HG02759 (cell line): ENCODE measurements at regions not wholly inside any gene's neighbourhood (a gene's known extent, or its start where the extent isn't known, plus 50 kb on each side); places are given as distances from the start of the nearest gene placed in this dataset.
"Not testable (repeated sequence)": the region's sequence is repeated elsewhere in the genome, so short reads cannot be mapped to it uniquely, and the experiment has no call there.

ENCODE experiments used
- ATAC-seq: cut with Tn5 transposase; IDR thresholded peaks from one replicate; pipeline ENCODE4 v1.9.1; 2021; ENCODE audit warnings: mild to moderate bottlenecking, moderate library complexity; ENCODE audit not compliant: unreplicated experiment

DNA sequence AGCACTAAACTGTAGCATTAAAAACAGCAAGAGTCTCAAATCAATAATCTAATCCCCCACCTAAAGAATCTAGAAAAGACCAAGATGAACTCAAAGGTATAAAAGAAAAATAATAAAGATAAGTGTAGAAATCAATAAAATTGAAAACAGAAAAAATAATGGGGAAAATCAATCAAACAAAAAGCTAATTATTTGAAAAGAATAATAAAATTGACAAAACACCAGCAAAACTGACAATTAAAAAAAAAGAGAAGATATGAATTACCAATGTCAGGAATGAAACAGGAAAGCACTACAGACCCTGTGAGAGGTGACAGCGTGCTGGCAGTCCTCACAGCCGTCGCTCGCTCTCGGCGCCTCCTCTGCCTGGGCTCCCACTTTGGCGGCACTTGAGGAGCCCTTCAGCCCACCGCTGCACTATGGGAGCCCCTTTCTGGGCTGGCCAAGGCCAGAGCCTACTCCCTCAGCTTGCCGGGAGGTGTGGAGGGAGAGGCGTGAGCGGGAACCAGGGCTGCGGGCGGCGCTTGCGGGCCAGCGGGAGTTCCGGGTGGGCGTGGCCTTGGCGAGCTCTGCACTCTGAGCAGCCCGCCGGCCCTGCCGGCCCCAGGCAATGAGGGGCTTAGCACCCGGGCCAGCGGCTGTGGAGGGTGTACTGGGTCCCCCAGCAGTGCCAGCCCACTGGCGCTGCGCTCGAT is 105.3 kb upstream of the HEY2 start:
- ATAC-seq = not testable (repeated sequence)

DNA sequence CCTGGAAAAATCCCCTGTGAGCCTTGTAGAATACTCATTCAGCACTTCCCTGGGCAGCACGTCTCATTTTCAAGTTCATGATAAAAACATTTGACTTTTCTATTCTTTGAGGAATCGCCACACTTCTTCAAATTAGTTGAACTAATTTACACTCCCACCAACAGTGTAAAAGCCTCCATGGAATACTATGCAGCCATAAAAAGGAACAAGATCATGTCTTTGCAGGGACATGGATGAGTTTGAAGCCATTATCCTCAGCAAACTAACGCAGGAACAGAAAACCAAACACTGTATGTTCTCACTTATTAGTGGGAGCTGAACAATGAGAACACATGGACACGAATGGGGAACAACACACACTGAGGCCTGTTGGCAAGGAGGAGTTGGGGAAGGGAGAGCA is 102.0 kb upstream of the HEY2 start:
- no peak for ATAC-seq

DNA sequence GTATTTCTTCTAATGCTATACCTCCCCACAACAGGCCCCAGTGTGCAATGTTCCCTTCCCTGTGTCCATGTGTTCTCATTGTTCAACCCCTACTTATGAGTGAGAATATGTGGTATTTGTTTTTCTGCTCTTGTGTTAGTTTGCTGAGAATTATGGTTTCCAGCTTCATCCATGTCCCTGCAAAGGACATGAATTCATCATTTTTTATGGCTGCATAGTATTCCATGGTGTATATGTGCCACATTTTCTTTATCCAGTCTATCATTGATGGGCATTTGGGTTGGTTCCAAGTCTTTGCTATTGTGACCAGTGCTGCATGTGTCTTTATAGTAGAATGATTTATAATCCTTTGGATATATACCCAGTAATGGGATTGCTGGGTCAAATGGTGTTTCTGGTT is 95.7 kb upstream of the HEY2 start:
- ATAC-seq = not testable (repeated sequence)

DNA sequence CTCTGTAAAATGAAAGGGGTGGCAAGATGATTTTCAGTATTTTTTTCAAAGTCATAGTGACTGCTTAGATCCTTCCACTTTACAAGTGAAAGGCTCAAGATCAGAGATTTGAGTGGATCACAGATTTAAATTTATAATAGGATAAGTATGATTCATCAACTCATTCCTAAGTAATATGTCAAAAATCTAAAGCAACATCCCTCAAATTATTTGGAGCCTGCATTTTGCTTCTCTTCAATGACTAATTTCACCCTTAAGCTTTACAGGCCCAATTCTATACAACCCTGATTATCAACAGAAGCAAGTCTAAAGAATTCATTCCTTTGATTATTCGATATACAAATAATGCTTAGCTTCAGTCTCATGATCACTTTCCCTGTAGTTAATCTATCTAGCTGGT is 93.9 kb upstream of the HEY2 start:
- no peak for ATAC-seq

DNA sequence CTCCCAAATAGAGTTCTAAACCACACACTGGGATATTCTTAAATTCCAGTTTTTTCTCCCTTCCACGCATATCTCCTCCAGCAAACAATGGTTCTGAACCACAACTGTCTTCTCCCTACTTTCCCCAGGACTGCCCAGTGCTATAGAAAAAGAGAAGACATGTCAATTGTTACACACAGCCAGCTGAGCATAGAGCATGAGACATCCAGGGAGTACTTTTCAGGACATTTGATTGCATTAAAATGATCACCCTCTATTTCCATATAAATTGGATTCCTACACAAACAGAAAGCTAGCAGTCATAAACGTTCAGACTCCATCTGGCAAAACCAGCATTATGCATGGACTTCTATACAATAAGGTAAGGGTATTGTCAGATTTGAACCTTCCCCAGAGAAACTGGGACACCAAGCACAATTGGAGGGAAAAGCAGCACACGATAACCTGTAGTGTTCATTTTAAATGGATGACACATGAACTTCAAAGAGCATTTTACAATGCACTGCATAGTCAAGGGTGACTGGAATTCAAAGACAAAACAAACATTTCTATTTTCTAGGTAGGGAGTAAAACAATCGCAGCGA is 93.1 kb upstream of the HEY2 start:
- no peak for ATAC-seq

DNA sequence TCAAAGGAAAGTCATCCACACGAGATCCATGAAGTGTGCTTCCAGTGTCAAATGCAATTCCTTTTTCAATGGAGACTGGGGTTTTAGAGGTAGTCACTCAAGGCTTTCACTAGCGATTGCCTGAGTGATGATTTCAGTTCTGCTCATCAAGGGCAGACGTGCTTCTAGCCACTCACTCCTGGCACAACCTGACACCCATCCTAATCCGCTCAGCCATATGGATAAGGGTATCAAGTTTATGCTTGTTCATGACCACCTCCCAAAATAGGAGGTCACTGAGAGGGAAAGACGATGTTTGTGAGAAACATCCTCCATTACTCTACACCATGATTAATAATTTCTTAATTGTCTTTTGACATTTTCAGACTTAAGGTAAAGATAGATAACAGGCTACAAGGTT is 91.3 kb upstream of the HEY2 start:
- ATAC-seq = no peak

DNA sequence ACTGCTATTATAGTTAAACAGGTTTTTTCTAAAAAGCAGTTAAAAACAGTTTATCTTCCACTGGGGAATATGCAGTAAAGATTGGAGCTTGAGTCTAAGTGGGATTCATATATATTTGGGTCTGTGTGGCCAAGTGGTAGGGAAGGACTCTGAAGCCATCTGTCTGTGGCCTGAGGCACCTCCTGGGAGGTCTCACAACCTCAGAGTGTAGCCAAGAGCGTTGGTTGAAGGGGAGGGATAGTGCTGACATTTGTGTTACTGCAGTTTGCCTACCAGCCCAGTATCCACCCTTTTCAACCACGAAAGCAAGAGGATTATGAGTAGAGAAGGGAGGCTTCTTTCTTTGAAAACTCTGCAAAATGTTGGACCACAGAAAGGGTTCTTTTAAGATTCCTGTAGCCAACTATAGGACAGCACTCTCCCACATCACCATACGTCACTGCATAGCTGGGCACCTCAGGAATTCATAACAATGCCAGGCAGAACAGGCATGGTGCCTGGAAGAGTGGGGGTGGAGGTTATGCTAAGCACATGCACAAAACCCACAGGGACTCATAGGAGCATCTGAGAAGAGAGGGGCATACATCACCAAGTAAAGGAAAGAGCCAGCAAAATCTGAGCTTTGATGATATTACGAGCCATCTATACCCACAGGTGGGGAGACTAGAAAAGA is 90.5 kb upstream of the HEY2 start:
- no peak for ATAC-seq

DNA sequence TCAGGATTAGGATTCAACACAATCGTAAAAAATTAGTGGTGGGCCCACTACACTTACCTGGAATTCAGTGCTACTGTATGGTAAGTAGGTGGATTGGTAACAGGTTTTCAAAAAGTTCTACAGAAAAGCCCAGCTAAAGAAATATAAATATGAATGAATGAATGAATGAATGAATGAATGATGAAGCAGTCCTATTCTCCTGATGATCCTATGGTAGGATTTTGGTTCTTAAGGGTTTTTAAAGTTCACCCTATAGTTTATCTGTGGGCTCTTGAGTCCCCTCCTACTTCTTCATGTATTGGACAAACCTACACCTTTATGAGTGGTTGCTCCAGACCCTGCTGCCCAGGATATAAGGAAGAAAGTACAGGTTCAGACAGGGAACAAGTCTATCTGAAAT is 89.5 kb upstream of the HEY2 start:
- ATAC-seq = no peak

DNA sequence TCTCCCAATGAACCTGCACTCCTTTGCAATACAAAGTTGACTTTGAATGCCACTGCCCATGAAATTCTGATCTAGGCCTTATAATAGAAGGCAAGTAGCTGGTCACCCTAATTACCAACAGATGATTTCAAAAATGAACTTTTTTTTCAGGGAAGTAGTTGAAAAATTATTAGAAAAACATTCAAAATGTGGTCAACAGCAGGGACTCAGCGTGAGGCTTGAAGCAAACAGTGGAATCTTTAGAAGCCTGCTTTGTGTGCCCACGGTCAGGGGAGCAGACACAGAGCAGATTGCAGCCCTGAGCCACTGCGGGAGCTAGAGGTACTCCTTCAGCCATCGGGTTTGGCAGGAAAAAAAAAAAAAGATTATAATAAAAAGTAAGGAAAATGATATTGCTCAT is 87.1 kb upstream of the HEY2 start:
- no peak for ATAC-seq

DNA sequence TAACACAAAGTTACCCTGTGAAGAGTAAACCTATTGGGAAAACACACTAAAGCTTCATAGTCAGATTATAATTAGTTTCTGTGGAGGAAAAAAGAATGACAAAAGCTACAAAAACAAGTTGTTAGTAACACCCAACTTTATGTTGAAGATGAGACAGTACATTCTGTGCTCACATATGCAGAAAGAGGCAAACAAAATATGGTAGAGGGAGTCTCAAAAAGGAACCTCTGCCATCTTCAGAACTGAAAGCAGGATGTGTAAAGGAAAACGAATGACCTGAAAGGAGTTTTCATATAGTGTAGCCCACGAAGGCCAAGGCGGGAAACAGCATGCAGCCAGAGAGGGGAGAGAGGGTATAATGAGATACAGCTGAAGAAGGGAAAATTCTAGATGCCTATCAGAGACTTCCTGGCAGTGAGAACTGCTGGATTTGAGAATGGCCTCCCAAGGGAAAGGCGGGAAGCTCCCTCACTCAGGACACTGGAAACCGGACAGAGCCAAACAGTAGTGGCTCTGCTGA is 84.1 kb upstream of the HEY2 start:
- ATAC-seq = no peak

DNA sequence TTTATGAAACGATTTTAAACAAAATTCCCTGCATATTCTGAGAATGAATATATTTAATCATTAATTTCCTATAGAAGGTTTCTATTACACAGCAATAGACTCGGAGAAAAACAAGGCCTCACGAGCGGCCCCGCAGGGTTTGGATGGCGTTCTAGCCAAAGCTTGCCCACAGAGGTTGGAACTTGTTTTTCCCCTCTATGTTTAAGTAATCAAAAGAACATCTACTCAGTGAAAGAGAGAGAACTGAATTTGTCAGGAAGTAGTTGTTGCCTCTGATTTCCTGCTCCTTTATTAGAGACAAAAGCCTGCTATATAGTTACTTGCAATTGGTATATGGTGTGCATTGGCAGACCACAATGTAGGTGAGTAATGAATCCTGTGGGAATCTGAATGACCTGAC is 82.1 kb upstream of the HEY2 start:
- ATAC-seq = no peak

DNA sequence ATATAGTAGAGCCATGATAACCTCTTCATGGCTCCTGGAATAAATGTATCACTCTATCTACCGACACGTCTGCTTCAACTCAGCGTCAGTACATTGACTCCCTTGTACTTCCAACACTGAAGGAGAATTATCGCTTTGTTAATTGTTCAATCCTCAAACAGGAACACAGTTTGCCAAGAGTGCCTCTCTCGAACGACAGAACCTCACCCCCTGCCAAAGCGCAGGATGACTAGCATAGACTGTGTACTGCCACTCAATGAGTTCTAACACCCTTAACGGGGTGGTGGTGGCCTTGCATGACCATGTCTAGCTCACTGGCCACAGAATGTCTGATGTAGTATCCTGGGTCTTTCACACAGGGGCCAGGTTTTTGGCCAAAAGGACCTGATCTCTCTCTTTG is 81.4 kb upstream of the HEY2 start:
- ATAC-seq = no peak

DNA sequence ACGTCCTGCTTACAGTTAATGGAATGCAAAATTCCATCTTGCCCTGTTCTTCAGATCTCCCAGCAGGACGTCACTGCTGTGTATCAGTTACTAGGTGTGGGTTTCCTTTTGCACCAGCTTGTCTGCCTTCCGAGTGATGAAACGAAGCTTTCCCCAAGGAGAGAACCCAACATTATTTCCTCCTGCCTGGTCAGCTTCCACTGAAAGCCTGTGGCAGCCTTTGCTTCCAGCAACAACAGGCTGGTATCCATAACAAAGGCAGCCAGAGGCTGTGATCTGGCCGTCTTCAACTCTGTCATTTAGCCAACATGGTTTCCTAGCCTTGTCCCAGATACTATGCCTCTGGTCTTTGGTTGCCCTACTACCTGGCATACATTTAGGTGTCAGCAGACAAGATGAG is 78.9 kb upstream of the HEY2 start:
- no peak for ATAC-seq

DNA sequence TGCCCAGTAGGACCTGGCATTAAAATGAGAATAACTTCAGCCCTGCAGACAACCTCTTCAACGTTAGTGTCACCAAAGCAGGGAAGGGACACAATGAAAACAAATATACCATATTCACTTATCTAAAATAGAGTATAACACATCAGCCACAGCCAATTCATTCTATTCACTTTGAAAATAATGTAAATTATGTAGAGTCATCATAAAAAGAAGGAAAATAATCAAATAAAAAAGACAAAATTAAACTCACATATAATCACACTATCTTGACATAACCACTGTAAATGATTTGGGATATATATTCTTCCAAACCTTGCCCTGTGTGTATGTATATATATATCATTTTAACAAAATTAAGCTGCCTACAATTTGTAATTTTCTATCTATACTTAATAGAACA is 78.1 kb upstream of the HEY2 start:
- ATAC-seq = no peak

DNA sequence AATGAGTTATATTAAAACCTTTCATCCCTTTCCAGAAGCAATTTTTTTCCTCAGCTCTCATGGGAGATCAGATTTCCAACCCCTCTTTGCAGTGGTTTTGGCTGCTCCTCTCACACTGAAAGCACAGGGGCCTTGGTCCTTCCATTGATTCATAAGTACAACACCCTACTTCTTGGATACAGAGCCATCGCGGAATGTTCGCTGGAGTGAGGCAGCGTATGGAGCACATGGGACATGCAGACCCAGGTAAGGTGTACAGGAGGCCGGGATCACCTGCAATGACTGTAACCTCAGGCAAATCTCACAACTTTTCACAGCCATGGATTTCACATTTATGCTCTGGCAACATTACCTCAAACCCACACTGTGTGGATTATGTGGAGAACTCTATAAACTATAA is 75.2 kb upstream of the HEY2 start:
- no peak for ATAC-seq

DNA sequence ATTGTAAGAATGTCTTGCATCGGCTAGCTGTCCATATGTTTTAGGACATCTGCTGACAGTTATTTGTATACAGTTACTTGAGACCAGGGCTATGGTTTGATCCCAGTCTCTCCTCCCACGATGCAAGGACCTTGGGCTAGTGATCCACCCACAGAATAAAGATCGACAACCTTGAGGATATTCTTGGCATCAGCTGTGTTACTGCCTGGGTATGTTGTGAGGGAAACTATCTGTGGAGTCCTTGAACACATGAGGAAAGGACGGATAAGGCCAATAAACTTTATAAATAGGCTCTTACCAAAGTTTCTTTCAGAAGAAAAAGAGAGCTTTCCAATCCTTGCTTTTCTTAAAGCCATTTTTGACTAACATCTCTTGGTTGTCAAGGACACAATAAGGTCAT is 70.8 kb upstream of the HEY2 start:
- no peak for ATAC-seq

DNA sequence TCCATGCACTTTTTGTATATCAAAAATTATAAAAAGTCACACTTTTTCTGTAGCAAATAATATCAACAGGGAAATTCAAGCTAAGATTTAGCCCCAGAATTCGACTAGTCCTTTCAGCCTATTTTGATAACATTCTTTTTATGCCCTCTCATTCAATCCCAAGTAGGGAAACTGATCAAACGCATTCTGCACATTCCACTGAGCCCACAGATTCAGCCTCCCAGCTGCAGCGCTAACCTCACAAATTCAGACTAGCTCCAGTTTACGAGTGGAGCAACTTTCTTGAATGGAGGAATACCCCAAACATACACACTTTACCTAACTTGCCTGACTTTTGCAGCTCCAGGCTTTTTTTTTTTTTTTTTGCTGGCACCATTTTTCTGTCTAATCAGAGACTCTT is 70.3 kb upstream of the HEY2 start:
- ATAC-seq = no peak

DNA sequence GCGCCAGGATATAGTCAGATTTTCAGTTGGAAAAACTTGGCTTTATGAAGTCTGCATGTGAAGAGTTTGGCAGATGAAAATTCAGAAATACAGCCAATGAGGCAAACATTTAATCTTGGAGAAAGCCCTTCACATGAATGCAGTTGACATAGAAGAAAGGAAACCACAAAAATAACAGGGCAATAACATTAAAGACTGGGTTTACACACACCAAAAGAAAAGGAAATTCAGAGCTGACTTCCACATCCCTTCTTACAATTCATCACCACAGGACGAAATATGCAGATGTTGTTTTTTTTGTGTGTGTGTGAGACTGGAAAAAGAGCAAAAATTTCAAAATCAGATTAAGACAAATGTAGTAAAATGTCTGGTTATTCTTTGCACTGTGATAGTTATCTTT is 69.8 kb upstream of the HEY2 start:
- no peak for ATAC-seq

DNA sequence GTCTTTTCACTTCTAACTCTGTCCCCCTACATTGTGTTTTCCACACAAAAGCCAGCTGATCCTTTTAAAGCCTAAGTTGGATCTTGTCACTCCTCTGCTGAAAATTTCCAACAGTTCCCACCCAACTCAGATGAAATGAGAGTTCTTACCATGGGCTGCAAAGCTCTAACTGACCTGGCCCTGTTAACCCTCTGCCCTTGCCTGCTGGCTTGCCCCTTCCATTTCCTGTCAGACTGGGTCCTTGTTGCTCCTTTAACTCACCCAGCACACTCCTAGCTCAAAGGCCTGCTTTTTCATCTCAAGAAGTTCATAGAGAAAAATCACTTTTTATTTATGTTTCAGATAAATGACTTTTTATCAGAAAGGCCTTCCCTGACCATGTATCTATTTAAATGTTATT is 66.5 kb upstream of the HEY2 start:
- no peak for ATAC-seq

DNA sequence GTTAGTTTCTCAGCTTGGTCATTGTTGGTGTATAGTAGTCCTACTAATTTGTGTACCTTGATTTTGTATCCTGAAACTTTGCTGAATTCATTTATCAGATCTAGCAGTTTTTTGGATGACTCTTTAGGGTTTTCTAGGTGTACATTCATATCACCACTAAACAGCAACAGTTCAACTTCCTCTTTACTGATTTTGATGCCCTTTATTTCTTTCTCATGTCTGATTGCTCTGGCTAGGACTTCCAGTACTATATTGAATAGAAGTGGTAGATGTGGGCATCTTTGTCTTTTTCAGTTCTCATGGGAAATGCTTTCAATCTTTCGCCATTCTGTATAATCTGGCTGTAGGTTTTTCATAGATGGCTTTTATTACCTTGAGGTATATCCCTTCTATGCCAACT is 61.3 kb upstream of the HEY2 start:
- ATAC-seq = peak; percentile 61

DNA sequence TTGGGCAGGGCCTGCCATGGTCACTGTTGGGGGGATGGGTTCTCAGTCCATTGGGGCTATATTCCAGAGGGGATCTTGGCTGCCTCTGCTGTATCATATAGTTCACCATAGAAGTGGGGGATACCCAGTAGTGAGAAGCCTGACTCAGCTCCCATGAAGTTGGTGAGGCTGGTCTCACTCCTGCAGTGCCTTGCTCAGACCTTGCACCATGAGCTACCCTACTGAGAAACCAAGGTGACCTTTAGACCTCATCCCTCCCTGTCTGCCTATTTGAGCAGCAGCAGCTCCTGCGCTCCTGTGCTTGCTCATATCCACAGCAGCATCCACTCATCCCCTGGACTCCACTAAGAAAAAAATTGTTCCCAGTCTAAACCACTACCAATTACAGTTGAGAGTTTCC is 56.0 kb upstream of the HEY2 start:
- no peak for ATAC-seq

DNA sequence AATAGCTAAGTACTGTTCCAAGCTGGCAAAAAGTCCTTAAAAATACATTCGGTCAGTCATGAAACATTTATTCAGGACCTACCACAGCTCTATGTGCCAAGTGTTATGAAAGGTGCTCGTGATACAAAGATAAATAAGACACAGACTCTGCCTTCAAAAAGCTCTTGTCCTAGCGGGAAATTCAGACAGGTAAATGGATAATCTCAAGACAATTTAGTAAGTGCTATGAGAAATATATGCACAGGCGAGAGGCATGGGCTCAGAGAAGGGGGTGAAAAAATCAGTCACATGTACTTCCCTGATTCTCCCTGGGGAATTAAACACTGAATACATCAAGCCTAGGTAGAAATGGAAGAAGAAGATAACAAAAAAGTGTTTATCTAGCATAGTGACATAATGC is 49.8 kb upstream of the HEY2 start:
- no peak for ATAC-seq
